Stomach smooth muscle (tissue), 2 donors: ENCODE measurements at regions not wholly inside any gene's neighbourhood (a gene's known extent, or its start where the extent isn't known, plus 50 kb on each side); places are given as distances from the start of the nearest gene placed in this dataset.

Experiments
- H3K27ac ChIP-seq: one replicate; pipeline ENCODE4 v1.7.0; 2013; ENCODE audit warnings: mild to moderate bottlenecking, low read length, inconsistent platforms
- H3K27me3 ChIP-seq, 2 donors: one replicate each; pipeline ENCODE4 v1.7.0; 2013; ENCODE audit warnings: low read length in 2 of 2; ENCODE audit not compliant: insufficient read depth in 2 of 2, control insufficient read depth in 1 of 2
- H3K36me3 ChIP-seq, 2 donors: one replicate each; pipeline ENCODE4 v1.7.0; 2013; ENCODE audit warnings: low read length in 2 of 2; ENCODE audit not compliant: control insufficient read depth in 2 of 2, insufficient read depth in 2 of 2
- H3K4me1 ChIP-seq: one replicate; pipeline ENCODE4 v1.7.0; 2013; ENCODE audit warnings: low read length; ENCODE audit not compliant: control insufficient read depth, insufficient read depth
- H3K4me3 ChIP-seq, 2 donors: one replicate each; pipeline ENCODE4 v1.7.0; 2013; ENCODE audit warnings: low read length in 2 of 2
- H3K9ac ChIP-seq, 2 donors: one replicate each; pipeline ENCODE4 v1.7.0; 2013; ENCODE audit warnings: low read length in 2 of 2, mild to moderate bottlenecking in 1 of 2
- H3K9me3 ChIP-seq, 2 donors: one replicate each; pipeline ENCODE4 v1.7.0; 2013; ENCODE audit warnings: low read length in 2 of 2; ENCODE audit not compliant: control insufficient read depth in 2 of 2
- donor health status: healthy.
- donor health status: Pancreatic carcinoma.

DNA sequence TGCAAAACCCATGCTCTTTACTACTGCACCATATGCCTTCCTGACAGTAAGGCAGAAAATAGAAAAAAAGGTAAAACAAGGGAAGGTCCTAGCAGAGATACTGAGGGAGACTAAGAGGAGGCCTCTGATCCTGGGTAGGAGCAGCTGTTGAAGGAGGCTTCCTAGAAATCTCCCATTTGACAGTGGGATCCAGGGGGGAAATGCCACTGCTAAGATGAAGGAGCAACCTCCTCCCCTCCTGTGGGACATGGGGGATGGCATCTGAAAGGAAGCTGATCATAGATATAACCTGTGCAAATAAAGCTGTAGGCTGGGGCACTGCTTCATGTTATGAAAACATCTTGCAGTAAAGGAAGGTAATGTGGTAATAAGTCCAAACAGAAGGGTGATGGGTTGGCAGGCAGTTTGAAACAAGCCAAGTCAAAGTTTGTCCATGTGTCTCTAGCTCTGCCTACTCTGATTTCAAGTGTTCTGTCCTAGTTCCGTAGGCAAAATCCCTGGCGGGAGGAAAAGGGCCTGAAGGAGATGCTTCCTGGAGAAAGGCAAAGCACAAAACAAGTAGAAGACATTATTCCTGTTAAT, 86.7 kb upstream of the EED start:
- Histone ChIP-seq H3K9me3 (no peaks in the 10 kb centered on the region), H3K9ac (no peak overlapping the region), H3K4me3 (no peak overlapping the region), H3K36me3 (no peaks in the 10 kb centered on the region), H3K27ac (no peak overlapping the region), H3K27me3 (no peaks in the 10 kb centered on the region), H3K4me1 (peaks cover 30% of the 10 kb centered on the region)

DNA sequence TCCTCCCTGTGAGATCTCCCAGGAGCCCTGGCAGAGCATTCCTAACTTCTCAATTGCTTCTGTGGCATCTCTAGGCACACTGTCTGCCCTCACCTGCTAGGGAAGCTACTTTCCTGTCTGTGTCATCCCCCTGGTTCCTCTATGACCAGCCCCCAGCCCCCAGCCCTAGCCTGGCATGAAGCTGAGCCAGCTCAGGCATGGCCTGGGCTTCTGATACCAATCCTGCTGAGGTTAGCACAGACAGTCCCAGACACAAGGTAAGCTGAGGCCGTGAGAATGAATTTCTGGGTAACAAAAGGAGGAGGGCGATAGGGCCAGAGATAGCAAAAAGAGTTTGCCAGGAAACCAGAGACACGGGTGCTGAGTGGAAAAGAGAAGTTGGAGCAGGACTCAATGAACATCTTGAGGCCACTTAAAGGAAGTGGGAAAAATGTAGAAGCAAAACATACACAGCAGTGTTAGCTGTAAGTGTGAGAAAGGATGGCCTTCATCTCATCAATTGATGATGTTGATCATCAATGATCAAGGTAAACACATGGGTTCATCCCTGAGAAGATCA, 87.6 kb upstream of the PICALM start:
- no peak overlapping the region for H3K9ac ChIP-seq
- H3K27me3 ChIP-seq = no peaks in the 10 kb centered on the region
- H3K4me1 ChIP-seq = peaks cover 34% of the 10 kb centered on the region
- no peak overlapping the region for H3K4me3 ChIP-seq
- H3K27ac ChIP-seq = no peak overlapping the region
- H3K36me3 ChIP-seq = no peaks in the 10 kb centered on the region
- no peaks in the 10 kb centered on the region for H3K9me3 ChIP-seq

DNA sequence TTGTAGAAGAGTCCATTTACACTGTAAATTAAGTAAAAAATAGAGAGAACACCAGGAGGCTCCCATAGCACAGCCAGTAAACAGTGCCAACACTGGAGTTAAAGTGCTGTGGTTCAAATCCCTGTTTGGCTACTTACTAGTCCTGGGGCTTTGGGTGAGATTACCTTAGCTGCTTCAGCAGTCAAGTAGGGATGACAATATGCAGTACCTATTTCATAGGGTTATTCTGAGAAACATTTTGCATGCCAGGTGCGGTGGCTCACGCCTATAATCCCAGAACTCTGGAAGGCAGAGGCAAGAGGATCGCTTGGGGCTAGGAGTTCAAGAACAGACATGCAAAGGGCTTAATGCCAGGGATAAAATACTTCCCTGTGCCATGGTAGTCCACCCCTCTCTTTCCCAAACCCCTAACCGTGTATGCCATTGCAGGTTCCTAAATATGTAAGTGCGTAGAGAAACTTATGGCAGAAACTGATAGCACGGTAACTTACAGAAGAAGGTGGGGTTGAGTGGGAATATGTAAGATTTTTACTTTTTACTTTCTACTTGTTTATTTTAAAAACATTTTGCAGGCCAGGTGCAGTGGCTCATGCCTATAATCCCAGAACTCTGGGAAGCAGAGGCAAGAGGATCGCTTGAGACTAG, 86.4 kb upstream of the PICALM start:
- Histone ChIP-seq H3K27ac (no peak overlapping the region), H3K4me1 (peaks cover 44% of the 10 kb centered on the region), H3K36me3 (no peaks in the 10 kb centered on the region), H3K4me3 (no peak overlapping the region), H3K27me3 (no peaks in the 10 kb centered on the region), H3K9ac (no peak overlapping the region), H3K9me3 (no peaks in the 10 kb centered on the region)

DNA sequence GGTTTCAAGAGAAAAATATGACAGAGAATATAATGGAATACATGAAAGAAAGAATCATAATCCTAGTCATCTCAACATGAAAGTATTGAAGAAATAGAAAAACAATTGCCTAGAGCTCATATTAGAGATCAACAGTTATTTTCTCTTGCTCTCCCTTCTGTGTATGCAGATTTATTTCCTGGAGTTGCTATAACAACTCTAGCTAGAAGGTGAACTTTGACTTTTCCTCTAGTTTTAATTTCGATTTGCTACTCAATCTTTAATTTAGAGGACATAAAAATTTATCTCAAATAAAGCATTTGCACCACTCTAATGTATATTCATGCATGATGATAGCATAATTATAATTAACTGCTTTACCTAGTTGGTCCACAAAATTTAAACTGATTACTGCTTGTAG, 84.6 kb upstream of the PICALM start:
- H3K36me3 ChIP-seq = no peaks in the 10 kb centered on the region
- H3K27me3 ChIP-seq = no peaks in the 10 kb centered on the region
- H3K9me3 ChIP-seq = no peaks in the 10 kb centered on the region
- H3K9ac ChIP-seq = no peak overlapping the region
- H3K4me3 ChIP-seq = no peak overlapping the region
- peaks cover 36% of the 10 kb centered on the region for H3K4me1 ChIP-seq
- H3K27ac ChIP-seq = no peak overlapping the region

DNA sequence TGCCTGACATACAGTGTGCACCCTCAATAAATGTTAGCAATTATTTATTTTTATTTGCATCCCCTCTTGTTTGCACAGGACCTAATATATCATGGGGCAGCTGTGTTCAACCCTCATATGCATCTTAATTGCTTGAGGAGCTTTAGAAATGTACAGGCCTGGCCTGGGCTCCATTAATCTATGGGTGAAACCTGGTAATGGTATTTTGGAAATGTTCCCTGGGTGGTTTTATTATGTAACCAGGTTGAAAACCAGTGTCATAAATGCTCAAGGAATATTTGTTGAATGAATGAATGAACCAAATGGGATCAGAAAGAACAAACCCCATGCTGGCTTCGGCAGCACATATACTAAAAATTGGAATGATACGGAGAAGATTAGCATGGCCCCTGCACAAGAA, 84.0 kb upstream of the PICALM start:
- no peak overlapping the region for H3K4me3 ChIP-seq
- H3K4me1 ChIP-seq = peaks cover 36% of the 10 kb centered on the region
- H3K36me3 ChIP-seq = no peaks in the 10 kb centered on the region
- no peaks in the 10 kb centered on the region for H3K27me3 ChIP-seq
- peak overlapping the region; percentile 66 for H3K27ac ChIP-seq
- no peak overlapping the region for H3K9ac ChIP-seq
- no peaks in the 10 kb centered on the region for H3K9me3 ChIP-seq

DNA sequence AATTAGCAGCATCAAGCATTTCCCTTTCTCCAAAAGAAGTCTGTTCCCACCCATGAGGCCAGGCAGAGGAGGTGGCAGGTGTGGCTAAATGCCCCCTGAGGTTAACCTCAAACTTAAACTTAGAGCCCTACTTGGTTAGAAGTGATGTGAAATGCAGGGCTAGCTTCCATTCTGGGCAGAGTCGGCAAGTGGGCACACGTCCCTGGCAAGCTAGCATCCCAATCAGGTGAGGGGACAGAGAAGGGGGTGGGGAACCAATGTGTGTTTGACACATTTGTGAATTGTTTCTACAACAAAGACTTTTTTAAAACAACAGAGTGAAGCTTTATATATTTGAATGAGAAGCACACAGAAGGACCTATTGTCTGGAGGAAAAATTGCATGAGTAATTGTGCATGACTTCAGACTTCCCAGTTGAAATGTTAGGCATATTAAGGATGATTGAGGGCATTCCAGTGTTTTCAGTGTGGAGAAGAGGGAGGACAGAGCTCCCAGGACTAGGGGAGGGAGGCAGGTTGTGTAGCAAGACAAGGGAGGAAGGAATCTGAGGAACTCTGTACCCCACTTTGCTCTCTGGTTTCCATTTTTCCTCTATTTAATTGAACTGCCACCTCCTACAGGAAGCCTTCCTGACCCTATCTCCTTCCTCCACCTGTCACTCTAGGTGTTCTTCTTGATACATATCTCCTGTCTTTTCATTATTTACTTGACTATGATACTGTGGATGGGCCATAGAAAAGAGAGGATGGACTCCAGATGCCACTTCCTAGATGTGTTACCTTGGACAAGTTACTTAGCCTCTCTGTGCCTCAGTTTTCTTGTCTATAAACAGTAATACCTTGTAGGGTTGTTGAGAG, 83.3 kb upstream of the PICALM start:
- H3K4me1 ChIP-seq = peaks cover 33% of the 10 kb centered on the region
- H3K27me3 ChIP-seq = no peaks in the 10 kb centered on the region
- peak overlapping the region; percentile 66 for H3K27ac ChIP-seq
- H3K9me3 ChIP-seq = no peaks in the 10 kb centered on the region
- no peak overlapping the region for H3K9ac ChIP-seq
- H3K36me3 ChIP-seq = no peaks in the 10 kb centered on the region
- peak overlapping the region in 1 of 2 donors; percentile 44 for H3K4me3 ChIP-seq

DNA sequence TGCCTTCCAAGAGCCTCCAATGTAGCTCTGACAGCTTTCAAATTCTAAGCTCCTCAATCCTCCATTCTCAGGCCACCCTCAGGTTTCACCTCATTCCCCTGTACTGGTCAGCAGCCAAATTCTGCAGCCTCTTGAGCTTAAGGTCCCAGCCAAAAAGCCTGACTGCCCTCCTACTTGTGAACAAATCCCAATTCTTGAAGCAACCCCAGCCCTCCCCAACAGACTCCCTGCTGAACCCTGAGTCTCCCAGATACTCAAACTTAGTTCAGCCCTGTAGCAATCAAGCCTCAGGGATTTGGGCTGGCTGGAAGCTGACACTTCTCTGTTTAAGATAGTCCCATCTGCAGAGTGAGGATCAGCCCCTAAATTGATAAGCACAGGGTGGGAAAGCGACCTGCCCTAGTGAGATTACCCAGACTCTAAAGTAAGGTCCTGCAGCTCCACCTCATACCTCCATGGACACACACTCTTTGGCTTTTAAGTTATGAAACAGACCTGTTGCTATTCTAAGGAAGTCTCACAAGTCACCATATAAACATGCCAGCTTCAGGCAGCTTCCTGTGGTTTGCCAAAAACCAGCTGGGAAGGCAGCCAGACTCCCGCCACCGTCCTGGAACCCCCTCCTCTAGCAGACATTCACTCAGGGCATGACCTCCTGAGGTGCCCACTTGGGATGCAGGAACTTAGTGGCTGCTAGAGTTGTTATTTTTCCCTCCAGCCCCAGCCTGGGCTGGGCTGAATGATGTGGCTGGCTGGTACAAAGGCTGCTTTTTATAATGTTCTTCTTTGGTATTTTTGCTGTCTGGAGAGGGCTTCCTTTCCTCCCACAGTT, 82.5 kb upstream of the PICALM start:
- Histone ChIP-seq H3K27ac (peak overlapping the region; percentile 66), H3K4me3 (peak overlapping the region in 1 of 2 donors; percentile 44), H3K27me3 (no peaks in the 10 kb centered on the region), H3K4me1 (peaks cover 29% of the 10 kb centered on the region), H3K9ac (no peak overlapping the region), H3K36me3 (no peaks in the 10 kb centered on the region), H3K9me3 (no peaks in the 10 kb centered on the region)

DNA sequence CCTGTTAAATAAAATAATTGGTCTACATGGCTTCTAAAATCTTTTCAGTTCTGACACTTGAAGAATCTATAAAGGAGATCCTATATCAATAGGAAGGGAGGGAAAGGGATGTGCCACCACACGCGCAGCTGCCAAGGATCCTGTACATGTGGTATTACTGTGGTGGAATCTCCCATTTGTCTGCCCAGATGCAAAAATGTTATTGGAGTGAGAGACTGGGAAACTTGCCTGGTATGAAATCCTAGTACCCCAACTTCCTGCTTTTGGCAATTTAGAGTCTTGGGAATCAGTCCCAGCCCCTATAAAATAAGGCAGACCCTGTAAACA, 81.9 kb upstream of the PICALM start:
- no peak overlapping the region for H3K9ac ChIP-seq
- peaks cover 27% of the 10 kb centered on the region for H3K4me1 ChIP-seq

DNA sequence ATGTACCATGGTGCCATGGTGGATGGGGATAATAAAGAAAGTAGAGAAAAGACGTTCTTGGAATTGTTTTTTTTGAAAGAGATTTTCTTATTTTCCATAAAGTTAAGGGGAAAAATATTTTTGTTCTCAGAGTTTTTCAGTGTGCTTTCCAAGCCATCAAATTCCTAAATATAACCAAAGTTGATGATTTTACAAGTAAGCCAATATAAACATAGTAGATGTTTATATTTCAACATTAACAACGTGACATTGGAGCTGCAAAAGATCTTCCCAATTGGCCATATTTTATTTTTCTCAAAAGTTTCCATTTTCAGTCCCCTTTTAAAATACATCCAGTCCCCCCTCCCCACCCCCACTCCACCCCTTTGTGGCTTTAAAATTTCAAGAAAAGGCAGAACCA, 80.9 kb upstream of the PICALM start:
- Histone ChIP-seq H3K9ac (no peak overlapping the region), H3K9me3 (no peaks in the 10 kb centered on the region), H3K4me3 (no peak overlapping the region), H3K36me3 (no peaks in the 10 kb centered on the region), H3K4me1 (peaks cover 27% of the 10 kb centered on the region), H3K27ac (no peak overlapping the region), H3K27me3 (no peaks in the 10 kb centered on the region)

More for the DNA sequence above, 81.9 kb upstream of the PICALM start:
- H3K27ac ChIP-seq = peak overlapping the region; percentile 66
- no peaks in the 10 kb centered on the region for H3K36me3 ChIP-seq
- no peak overlapping the region for H3K4me3 ChIP-seq
- H3K27me3 ChIP-seq = no peaks in the 10 kb centered on the region
- no peaks in the 10 kb centered on the region for H3K9me3 ChIP-seq

DNA sequence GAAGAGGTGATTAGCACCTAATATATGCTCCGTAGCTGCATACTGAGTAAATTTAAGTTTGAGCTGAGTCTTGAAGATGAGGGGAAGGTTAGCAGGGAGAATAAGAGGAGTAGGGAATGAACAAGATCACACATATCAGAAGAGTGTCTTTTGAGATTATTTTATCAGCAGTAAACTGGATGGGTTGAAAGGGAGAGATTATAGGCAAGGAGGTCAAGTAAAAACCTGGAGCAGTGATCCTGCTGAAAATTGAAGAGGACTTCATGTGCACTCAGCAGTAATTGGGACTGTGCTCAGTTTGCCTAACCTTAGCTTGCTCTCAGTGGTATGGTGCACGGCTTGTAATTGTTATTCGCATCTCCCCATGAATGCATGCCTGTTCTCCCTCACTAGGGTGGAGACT, 79.5 kb upstream of the PICALM start:
- Histone ChIP-seq H3K27ac (no peak overlapping the region), H3K36me3 (no peaks in the 10 kb centered on the region), H3K4me3 (no peak overlapping the region), H3K4me1 (peaks cover 27% of the 10 kb centered on the region), H3K9ac (no peak overlapping the region), H3K9me3 (no peaks in the 10 kb centered on the region), H3K27me3 (no peaks in the 10 kb centered on the region)
